WTC11 (cell line): ENCODE measurements at regions not wholly inside any gene's neighbourhood (a gene's known extent, or its start where the extent isn't known, plus 50 kb on each side); places are given as distances from the start of the nearest gene placed in this dataset.

Source experiments
- ATAC-seq: fragments of 200-7000 bp; cut with Tn5 transposase; 2 replicates; pipeline ENCODE4 v1.10.0; 2021; ENCODE audit warnings: mild to moderate bottlenecking, moderate library complexity
- CTCF ChIA-PET: fragments of 300-600 bp; sonication (Branson Sonifier 250); formaldehyde crosslinking; loops from one replicate; lab custom pipeline; 2021; ENCODE audit warnings: antibody characterized with exemption; lab: Charles Lee
- POLR2A ChIA-PET: fragments of 350-600 bp; sonication (Branson Sonifier 250); formaldehyde crosslinking; loops from one replicate; lab custom pipeline; 2021; ENCODE audit warnings: antibody characterized with exemption; lab: Charles Lee
- DNase-seq: peaks from one replicate; pipeline ENCODE4 v3.0.0; 2021; ENCODE audit warnings: low spot score
- H3K27ac Mint-ChIP-seq: 2 replicates; pipeline ENCODE4 v1.8.0; 2021; ENCODE audit warnings: mixed read lengths
- H3K27me3 Mint-ChIP-seq: 2 replicates; pipeline ENCODE4 v1.8.0; 2021; ENCODE audit warnings: low read depth, mild to moderate bottlenecking, moderate library complexity, mixed read lengths
- H3K36me3 Mint-ChIP-seq: 2 replicates; pipeline ENCODE4 v1.8.0; 2021; ENCODE audit warnings: mixed read lengths
- H3K4me1 Mint-ChIP-seq: 2 replicates; pipeline ENCODE4 v1.8.0; 2022; ENCODE audit warnings: mixed read lengths
- H3K4me3 Mint-ChIP-seq: 2 replicates; pipeline ENCODE4 v1.8.0; 2021; ENCODE audit warnings: mild to moderate bottlenecking, moderate library complexity, mixed read lengths
- H3K9me3 Mint-ChIP-seq: 2 replicates; pipeline ENCODE4 v1.8.0; 2021; ENCODE audit warnings: mixed read lengths
- AFF4 ChIP-seq: sonication (generic); formaldehyde crosslinking; IDR thresholded peaks from 2 replicates; pipeline ENCODE4 v1.8.1; 2023; ENCODE audit warnings: mild to moderate bottlenecking, missing genetic modification reagents, borderline replicate concordance
- CDX4 ChIP-seq: fragments of 250-450 bp; sonication (Bioruptor Pico); IDR thresholded peaks from 2 replicates; pipeline ENCODE4 v1.9.0; 2021; ENCODE audit warnings: moderate library complexity, mild to moderate bottlenecking, inconsistent platforms, borderline replicate concordance
- CREM ChIP-seq: sonication (generic); formaldehyde crosslinking; IDR thresholded peaks from 2 replicates; pipeline ENCODE4 v1.8.1; 2022; ENCODE audit warnings: mild to moderate bottlenecking, missing genetic modification reagents, moderate library complexity
- FOXJ3 ChIP-seq: sonication (generic); formaldehyde crosslinking; IDR thresholded peaks from 2 replicates; pipeline ENCODE4 v1.9.0; 2021; ENCODE audit warnings: missing genetic modification reagents, mild to moderate bottlenecking, borderline replicate concordance
- FOXK1 ChIP-seq: sonication (generic); formaldehyde crosslinking; IDR thresholded peaks from 2 replicates; pipeline ENCODE4 v1.8.0; 2022; ENCODE audit warnings: mild to moderate bottlenecking, moderate library complexity, missing genetic modification reagents
- GABPB1 ChIP-seq: sonication (generic); formaldehyde crosslinking; IDR thresholded peaks from 2 replicates; pipeline ENCODE4 v1.8.1; 2023; ENCODE audit warnings: mild to moderate bottlenecking, missing genetic modification reagents
- HMGA2 ChIP-seq: fragments of 250-450 bp; sonication (Bioruptor Pico); IDR thresholded peaks from 2 replicates; pipeline ENCODE4 v1.4.0; 2021; ENCODE audit warnings: mild to moderate bottlenecking, moderate library complexity
- IRF2 ChIP-seq: sonication (generic); formaldehyde crosslinking; IDR thresholded peaks from 2 replicates; pipeline ENCODE4 v1.8.0; 2022; ENCODE audit warnings: low read depth, missing genetic modification reagents, borderline replicate concordance
- JUN ChIP-seq: sonication (generic); formaldehyde crosslinking; IDR thresholded peaks from 2 replicates; pipeline ENCODE4 v1.8.0; 2023; ENCODE audit warnings: mild to moderate bottlenecking, missing genetic modification reagents
- MAX ChIP-seq: sonication (generic); formaldehyde crosslinking; IDR thresholded peaks from 2 replicates; pipeline ENCODE4 v1.8.0; 2022; ENCODE audit warnings: mild to moderate bottlenecking, missing genetic modification reagents
- MYBL2 ChIP-seq: sonication (generic); formaldehyde crosslinking; IDR thresholded peaks from 2 replicates; pipeline ENCODE4 v1.8.1; 2023; ENCODE audit warnings: mild to moderate bottlenecking, moderate library complexity, missing genetic modification reagents
- PRDM15 ChIP-seq: sonication (generic); formaldehyde crosslinking; IDR thresholded peaks from 2 replicates; pipeline ENCODE4 v1.8.0; 2022; ENCODE audit warnings: missing genetic modification reagents
- SMAD4 ChIP-seq: sonication (generic); formaldehyde crosslinking; IDR thresholded peaks from 2 replicates; pipeline ENCODE4 v1.8.0; 2022; ENCODE audit warnings: mild to moderate bottlenecking, missing genetic modification reagents
- ZBTB21 ChIP-seq: sonication (generic); formaldehyde crosslinking; IDR thresholded peaks from 2 replicates; pipeline ENCODE4 v1.8.1; 2023; ENCODE audit warnings: mild to moderate bottlenecking, missing genetic modification reagents, borderline replicate concordance
- ZNF138 ChIP-seq: sonication (generic); formaldehyde crosslinking; conservative IDR thresholded peaks from 2 replicates; pipeline ENCODE4 v1.8.1; 2022; ENCODE audit warnings: mild to moderate bottlenecking, moderate library complexity, missing genetic modification reagents
- ZNF263 ChIP-seq: sonication (generic); formaldehyde crosslinking; IDR thresholded peaks from 2 replicates; pipeline ENCODE4 v1.8.1; 2022; ENCODE audit warnings: low read depth, mild to moderate bottlenecking, moderate library complexity, missing genetic modification reagents
- ZNF317 ChIP-seq: sonication (generic); formaldehyde crosslinking; IDR thresholded peaks from 2 replicates; pipeline ENCODE4 v1.8.1; 2023; ENCODE audit warnings: low read depth, mild to moderate bottlenecking, moderate library complexity, missing genetic modification reagents, borderline replicate concordance
- ZNF671 ChIP-seq: fragments of 250-450 bp; sonication (Bioruptor Pico); IDR thresholded peaks from 2 replicates; pipeline ENCODE4 v1.8.0; 2021; ENCODE audit warnings: mild to moderate bottlenecking
- TF ChIP-seq, protein P1 (sequence below): fragments of 250-450 bp; sonication (Bioruptor Pico); IDR thresholded peaks from 2 replicates; pipeline ENCODE4 v1.9.0; 2021; ENCODE audit warnings: mild to moderate bottlenecking

DNA sequence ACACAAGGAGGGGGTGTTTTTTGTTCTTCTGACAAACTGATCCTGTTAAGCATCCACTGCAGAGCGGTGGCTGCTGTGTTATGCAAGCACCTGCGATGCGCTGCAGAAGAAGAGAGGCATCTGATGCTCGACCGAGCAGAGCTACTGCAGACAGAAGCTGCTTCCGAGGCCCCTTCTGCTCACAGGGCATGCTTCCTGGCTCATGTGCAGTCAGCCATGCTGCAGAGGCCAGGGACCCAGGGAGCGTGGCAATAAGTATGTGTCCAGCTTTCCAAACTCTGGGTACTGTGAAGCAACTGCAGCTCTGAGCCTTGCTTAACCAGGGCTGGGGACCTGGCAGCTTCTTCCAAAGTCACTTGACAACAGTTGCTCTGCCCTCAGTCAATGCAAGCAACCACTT, 448.6 kb upstream of the RBFOX1 start (continued):
- TF ChIP-seq MYBL2 (CRISPR knock-in tag) = no peak
- no peak for TF ChIP-seq CDX4

DNA sequence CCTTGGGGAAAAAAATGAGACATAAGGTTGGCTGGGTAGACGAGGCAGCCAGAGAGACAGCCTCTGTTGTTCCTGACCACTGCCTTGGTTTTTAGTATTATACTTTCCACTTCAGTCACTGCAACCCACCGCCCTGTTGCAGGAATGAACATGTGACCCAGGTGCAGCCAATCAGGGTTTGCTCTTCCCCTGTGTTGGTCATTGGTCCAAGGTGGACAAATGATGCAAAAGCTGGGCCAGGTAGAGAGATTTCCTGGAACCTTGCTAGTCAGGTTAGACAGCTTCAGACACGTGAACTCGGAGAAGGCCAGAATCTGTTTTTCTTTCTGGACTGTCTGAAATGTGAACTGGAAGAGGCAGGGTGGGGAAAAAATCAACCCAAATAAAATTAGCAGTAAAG, 452.4 kb upstream of the RBFOX1 start:
- DNase-seq = no peak
- Mint-ChIP-seq H3K27me3 (no peaks in the 10 kb centered on the region), H3K4me1 (no peaks in the 10 kb centered on the region), H3K27ac (no peak overlapping the region), H3K9me3 (peaks cover 85% of the 10 kb centered on the region), H3K4me3 (no peak overlapping the region), H3K36me3 (peaks cover 76% of the 10 kb centered on the region)
- ChIA-PET CTCF (no interaction called here), POLR2A (no interaction called here)
- TF ChIP-seq ZNF138 = no peak
- TF ChIP-seq AFF4 = no peak
- no peak for TF ChIP-seq FOXK1
- no peak for TF ChIP-seq ZNF671 (CRISPR knock-in tag)
- TF ChIP-seq MAX (CRISPR knock-in tag) = no peak
- TF ChIP-seq CREM (CRISPR knock-in tag) = no peak
- no peak for TF ChIP-seq GABPB1 (CRISPR knock-in tag)
- no peak for TF ChIP-seq HMGA2 (CRISPR knock-in tag)
- TF ChIP-seq ZNF263 (CRISPR knock-in tag) = no peak
- no peak for ATAC-seq

- ATAC-seq (no peak), DNase-seq (no peak)
- H3K27me3 Mint-ChIP-seq = peaks cover 27% of the 10 kb centered on the region
- peaks cover 70% of the 10 kb centered on the region for H3K36me3 Mint-ChIP-seq
- no peak for TF ChIP-seq ZNF317
- no peak for TF ChIP-seq FOXK1
- TF ChIP-seq, protein P1, sequence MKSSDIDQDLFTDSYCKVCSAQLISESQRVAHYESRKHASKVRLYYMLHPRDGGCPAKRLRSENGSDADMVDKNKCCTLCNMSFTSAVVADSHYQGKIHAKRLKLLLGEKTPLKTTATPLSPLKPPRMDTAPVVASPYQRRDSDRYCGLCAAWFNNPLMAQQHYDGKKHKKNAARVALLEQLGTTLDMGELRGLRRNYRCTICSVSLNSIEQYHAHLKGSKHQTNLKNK (CRISPR knock-in tag) = no peak
- TF ChIP-seq IRF2 (CRISPR knock-in tag) = no peak
- no peak for TF ChIP-seq SMAD4
- no peak for TF ChIP-seq JUN (CRISPR knock-in tag)
- TF ChIP-seq ZBTB21 (CRISPR knock-in tag) = no peak
- no peak for TF ChIP-seq PRDM15 (CRISPR knock-in tag)
- no peak for TF ChIP-seq FOXJ3 (CRISPR knock-in tag)
- TF ChIP-seq HMGA2 (CRISPR knock-in tag) = no peak
- H3K4me3 Mint-ChIP-seq = no peak overlapping the region
- H3K4me1 Mint-ChIP-seq = no peaks in the 10 kb centered on the region
- H3K9me3 Mint-ChIP-seq = peaks cover 71% of the 10 kb centered on the region
- CTCF ChIA-PET = no interaction called here
- H3K27ac Mint-ChIP-seq = no peak overlapping the region
- POLR2A ChIA-PET = no interaction called here
Observed at GRCh38 chr16:6864671-6865070, 468.0 kb upstream of the RBFOX1 start.
